ENCODE measurements at regions not wholly inside any gene's neighbourhood (a gene's known extent, or its start where the extent isn't known, plus 50 kb on each side); places are given as distances from the start of the nearest gene placed in this dataset.

GRCh38 chr12:87760943-87761342 lies 268.3 kb downstream of the C12orf50 start:
- TF ChIP-seq CTCF (IDR thresholded peaks at IDR 0.05; ENCODE audit: borderline replicate concordance, insufficient read depth, low read depth, low read length), result no peak

GRCh38 chr12:87758271-87758670 lies 270.9 kb downstream of the C12orf50 start:
- no peak for TF ChIP-seq CTCF (IDR thresholded peaks at IDR 0.05; ENCODE audit: borderline replicate concordance, insufficient read depth, low read depth, low read length)
- no peak overlapping the region for H3K4me3 ChIP-seq (ENCODE audit: low read depth, low read length)

More at GRCh38 chr12:87760943-87761342, 268.3 kb downstream of the C12orf50 start:
- H3K4me3 ChIP-seq (ENCODE audit: low read depth, low read length), result no peak overlapping the region

DNA sequence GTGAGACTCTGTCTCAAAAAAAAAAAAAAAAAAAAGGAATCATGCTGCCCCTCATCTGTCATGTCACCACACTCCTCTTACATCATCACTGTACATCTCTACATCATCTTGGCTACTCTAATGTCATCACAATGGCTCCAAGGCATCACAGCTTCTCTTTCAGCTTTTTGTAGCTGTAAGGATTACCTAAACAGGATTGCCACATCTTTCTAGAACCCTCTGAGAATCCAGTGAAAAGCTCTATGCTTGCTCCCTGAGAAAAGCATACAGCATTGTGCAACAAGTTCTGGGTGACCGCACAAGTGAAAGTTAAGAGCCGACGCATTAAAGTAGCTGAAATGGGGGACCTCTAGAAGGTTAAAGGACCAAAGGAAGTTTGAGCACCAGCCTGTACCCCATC lies 272.5 kb downstream of the C12orf50 start:
- no peak overlapping the region for H3K4me3 ChIP-seq (ENCODE audit: low read depth, low read length)
- TF ChIP-seq CTCF (IDR thresholded peaks at IDR 0.05; ENCODE audit: borderline replicate concordance, insufficient read depth, low read depth, low read length), result no peak

DNA sequence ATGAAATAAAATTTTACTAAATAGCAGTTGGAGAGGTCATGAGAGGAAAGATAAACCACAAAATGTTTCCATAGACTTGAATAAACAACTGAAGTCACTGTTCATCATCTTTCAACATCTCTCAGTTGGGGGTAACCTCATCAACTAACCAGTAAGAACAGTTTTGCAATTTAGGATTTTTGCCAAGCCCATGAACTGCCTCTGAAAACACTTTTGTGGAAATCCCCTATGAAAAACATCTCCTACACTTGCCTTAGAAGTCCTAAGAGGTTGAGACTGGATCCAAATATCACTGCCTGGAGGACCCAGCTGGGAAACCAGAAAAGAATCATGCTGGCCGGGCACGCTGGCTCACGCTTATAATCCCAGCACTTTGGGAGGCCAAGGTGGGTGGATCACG lies 273.1 kb downstream of the C12orf50 start:
- TF ChIP-seq CTCF (IDR thresholded peaks at IDR 0.05; ENCODE audit: borderline replicate concordance, insufficient read depth, low read depth, low read length), result no peak
- H3K4me3 ChIP-seq (ENCODE audit: low read depth, low read length), result no peak overlapping the region

- no peak overlapping the region for H3K4me3 ChIP-seq (ENCODE audit: low read depth, low read length)
- TF ChIP-seq CTCF (IDR thresholded peaks at IDR 0.05; ENCODE audit: borderline replicate concordance, insufficient read depth, low read depth, low read length), result no peak
These were observed 300.1 kb downstream of the C12orf50 start for GRCh38 chr12:87728931-87729593.

- no peak overlapping the region for H3K4me3 ChIP-seq (ENCODE audit: low read depth, low read length)
- TF ChIP-seq CTCF (IDR thresholded peaks at IDR 0.05; ENCODE audit: borderline replicate concordance, insufficient read depth, low read depth, low read length), result no peak
These were observed 308.2 kb downstream of the C12orf50 start for GRCh38 chr12:87720967-87721366.

GRCh38 chr12:87704374-87704773 lies 324.8 kb downstream of the C12orf50 start:
- no peak overlapping the region for H3K4me3 ChIP-seq (ENCODE audit: low read depth, low read length)
- no peak for TF ChIP-seq CTCF (IDR thresholded peaks at IDR 0.05; ENCODE audit: borderline replicate concordance, insufficient read depth, low read depth, low read length)

Data from GM12875 (cell line).